SK-N-SH (cell line): ENCODE measurements at regions not wholly inside any gene's neighbourhood (a gene's known extent, or its start where the extent isn't known, plus 50 kb on each side); places are given as distances from the start of the nearest gene placed in this dataset.

Experiments
- CTCF ChIA-PET: fragments of 300-600, 350-600 bp; formaldehyde crosslinking; extraction: SDS; loops from one replicate; lab custom pipeline; 2021; lab: Yijun Ruan, JAX
- POLR2A ChIA-PET: fragments of 350-600 bp; sonication (Branson Sonifier 250); formaldehyde crosslinking; extraction: SDS; loops from one replicate; lab custom pipeline; 2020; ENCODE audit warnings: antibody characterized with exemption, inconsistent platforms; lab: Yijun Ruan, JAX
- DNase-seq: peaks from one replicate; pipeline ENCODE4 v3.0.0; 2012
- H2AFZ ChIP-seq: fragments of 200-600 bp; sonication (generic); 2 replicates; pipeline ENCODE4 v1.8.1; 2016; ENCODE audit warnings: antibody characterized with exemption, mild to moderate bottlenecking, low read depth
- H3F3A ChIP-seq: fragments of 200-600 bp; sonication (generic); replicated peaks from 2 replicates; pipeline ENCODE3; 2016; ENCODE audit warnings: antibody characterized with exemption, mild to moderate bottlenecking; ENCODE audit not compliant: insufficient read depth
- H3K27ac ChIP-seq, 2 experiments: fragments of 200-500 bp in 1 of 2; fragments of 200-600 bp in 1 of 2; sonication (Bioruptor generic) in 1 of 2; sonication (generic), shearing (Covaris generic) in 1 of 2; 2 replicates each; pipeline versions ENCODE4 v1.5.1 to v1.6.1; 2014 to 2016; ENCODE audit warnings: low read depth in 2 of 2, inconsistent platforms in 1 of 2, low read length in 1 of 2, mild to moderate bottlenecking in 1 of 2, mixed read lengths in 1 of 2
- H3K27me3 ChIP-seq: fragments of 200-600 bp; sonication (generic), shearing (Covaris generic); 2 replicates; pipeline ENCODE4 v1.6.1; 2016; ENCODE audit warnings: mixed run types; ENCODE audit not compliant: insufficient read depth
- H3K36me3 ChIP-seq, 2 experiments: fragments of 200-500 bp in 1 of 2; fragments of 200-600 bp in 1 of 2; sonication (Bioruptor generic) in 1 of 2; sonication (generic) in 1 of 2; replicated peaks in 1 of 2; 2 replicates each; pipeline versions ENCODE3 to v1.5.1; 2014 to 2016; ENCODE audit warnings: low read length in 1 of 2, mild to moderate bottlenecking in 1 of 2; ENCODE audit not compliant: insufficient read depth in 2 of 2, control insufficient read depth in 1 of 2
- H3K4me1 ChIP-seq, 2 experiments: fragments of 200-500 bp in 1 of 2; fragments of 200-600 bp in 1 of 2; sonication (Bioruptor generic) in 1 of 2; sonication (generic), shearing (Covaris generic) in 1 of 2; 2 replicates each; pipeline versions ENCODE4 v1.5.1 to v1.6.1; 2014 to 2016; ENCODE audit warnings: low read depth in 1 of 2, low read length in 1 of 2, mixed run types in 1 of 2; ENCODE audit not compliant: insufficient read depth in 2 of 2, control insufficient read depth in 1 of 2
- H3K4me2 ChIP-seq: fragments of 200-600 bp; sonication (generic), shearing (Covaris generic); 2 replicates; pipeline ENCODE4 v1.6.1; 2017; ENCODE audit warnings: mixed run types
- H3K4me3 ChIP-seq, 2 experiments: fragments of 200-500 bp in 1 of 2; fragments of 200-600 bp in 1 of 2; sonication (Bioruptor generic) in 1 of 2; sonication (generic), shearing (Covaris generic) in 1 of 2; 2 replicates each; pipeline versions ENCODE4 v1.5.1 to v1.8.1; 2014 to 2016; ENCODE audit warnings: low read depth in 2 of 2, inconsistent platforms in 1 of 2, low read length in 1 of 2, mild to moderate bottlenecking in 1 of 2, mixed read lengths in 1 of 2, moderate library complexity in 1 of 2
- H3K79me2 ChIP-seq: fragments of 200-600 bp; sonication (generic); 2 replicates; pipeline ENCODE4 v1.8.1; 2017; ENCODE audit warnings: mild to moderate bottlenecking; ENCODE audit not compliant: insufficient read depth
- H3K9ac ChIP-seq: fragments of 200-600 bp; sonication (generic); 2 replicates; pipeline ENCODE4 v1.6.1; 2017; ENCODE audit warnings: mixed run types
- H3K9me2 ChIP-seq: fragments of 200-600 bp; sonication (generic); 2 replicates; pipeline ENCODE4 v1.6.1; 2017; ENCODE audit warnings: mixed run types
- H3K9me3 ChIP-seq: fragments of 200-600 bp; sonication (generic); 2 replicates; pipeline ENCODE4 v1.6.1; 2017; ENCODE audit warnings: mixed run types, mild to moderate bottlenecking, moderate library complexity
- H4K20me1 ChIP-seq: fragments of 200-600 bp; sonication (generic); 2 replicates; pipeline ENCODE4 v1.6.1; 2017; ENCODE audit warnings: mild to moderate bottlenecking, mixed run types; ENCODE audit not compliant: insufficient read depth
- EP300 ChIP-seq, 2 experiments: IDR thresholded peaks; 2 replicates each; pipeline versions ENCODE4 v1.4.0 to v1.6.1; 2012; ENCODE audit warnings: borderline replicate concordance in 1 of 2, low read depth in 1 of 2, low read length in 1 of 2
- EZH2phosphoT487 ChIP-seq: fragments of 200-600 bp; sonication (generic); IDR thresholded peaks from 2 replicates; pipeline ENCODE4 v1.6.1; 2017; ENCODE audit warnings: low read depth, mixed run types, mild to moderate bottlenecking, antibody characterized with exemption, moderate library complexity, borderline replicate concordance
- FOSL2 ChIP-seq: IDR thresholded peaks from 2 replicates; pipeline ENCODE4 v1.4.0; 2012; ENCODE audit warnings: low read depth, mild to moderate bottlenecking, moderate library complexity, borderline replicate concordance
- FOXM1 ChIP-seq: IDR thresholded peaks from 2 replicates; pipeline ENCODE4 v1.4.0; 2012; ENCODE audit warnings: low read depth, mild to moderate bottlenecking
- GATA2 ChIP-seq: sonication (generic); formaldehyde crosslinking; IDR thresholded peaks from 2 replicates; pipeline ENCODE4 v1.5.0; 2020; ENCODE audit warnings: mild to moderate bottlenecking, missing genetic modification reagents
- MAX ChIP-seq: IDR thresholded peaks from 2 replicates; pipeline ENCODE4 v1.4.0; 2012; ENCODE audit warnings: low read depth
- MEF2A ChIP-seq: IDR thresholded peaks from 2 replicates; pipeline ENCODE4 v1.4.0; 2012; ENCODE audit warnings: low read depth, borderline replicate concordance
- RAD21 ChIP-seq: IDR thresholded peaks from 2 replicates; pipeline ENCODE4 v1.6.1; 2012; ENCODE audit warnings: mild to moderate bottlenecking, low read length
- REST ChIP-seq: IDR thresholded peaks from 2 replicates; pipeline ENCODE4 v1.6.1; 2012; ENCODE audit warnings: mild to moderate bottlenecking, low read depth, low read length, moderate library complexity
- RFX5 ChIP-seq: IDR thresholded peaks from 2 replicates; pipeline ENCODE4 v1.6.1; 2012; ENCODE audit warnings: mild to moderate bottlenecking, improper control_type of control experiment, low read length
- SIN3A ChIP-seq: IDR thresholded peaks from 2 replicates; pipeline ENCODE4 v1.6.1; 2012; ENCODE audit warnings: low read depth, mild to moderate bottlenecking, low read length, moderate library complexity, borderline replicate concordance
- SMC3 ChIP-seq: IDR thresholded peaks from 2 replicates; pipeline ENCODE4 v1.6.1; 2012; ENCODE audit warnings: low read depth, low read length, improper control_type of control experiment
- TEAD4 ChIP-seq: IDR thresholded peaks from 2 replicates; pipeline ENCODE4 v1.4.0; 2012; ENCODE audit warnings: mild to moderate bottlenecking, borderline replicate concordance; ENCODE audit not compliant: insufficient read depth
- USF1 ChIP-seq: IDR thresholded peaks from 2 replicates; pipeline ENCODE4 v1.4.0; 2012; ENCODE audit warnings: low read depth, borderline replicate concordance
- USF2 ChIP-seq: fragments of 150-350 bp; IDR thresholded peaks from 2 replicates; pipeline ENCODE4 v1.6.1; 2017; ENCODE audit warnings: antibody characterized with exemption, low read length, low read depth, borderline replicate concordance
- ZBTB33 ChIP-seq: IDR thresholded peaks from 2 replicates; pipeline ENCODE4 v1.4.0; 2012; ENCODE audit warnings: low read depth, borderline replicate concordance

- Histone ChIP-seq H3K36me3 (no peaks in the 10 kb centered on the region), H2AFZ (no peak overlapping the region), H3K4me1 (no peaks in the 10 kb centered on the region), H3K9me3 (no peaks in the 10 kb centered on the region), H3K27ac (no peak overlapping the region), H3K79me2 (no peaks in the 10 kb centered on the region), H3K9ac (no peak overlapping the region), H3K4me2 (no peak overlapping the region), H3K27me3 (no peaks in the 10 kb centered on the region), H3K9me2 (no peaks in the 10 kb centered on the region), H4K20me1 (no peaks in the 10 kb centered on the region), H3K4me3 (no peak overlapping the region), H3F3A (no peaks in the 10 kb centered on the region)
- CTCF ChIA-PET, result no interaction called here
- POLR2A ChIA-PET, result no interaction called here
- DNase-seq, result no peak
- no peak for TF ChIP-seq RAD21
- no peak for TF ChIP-seq USF1
- no peak for TF ChIP-seq GATA2 (CRISPR knock-in tag)
- TF ChIP-seq ZBTB33, result no peak
- TF ChIP-seq MAX, result no peak
- TF ChIP-seq FOSL2, result no peak
- no peak for TF ChIP-seq FOXM1
- no peak for TF ChIP-seq EP300 (IDR thresholded peaks at IDR 0.05; ENCODE audit: borderline replicate concordance in 1 of 2, low read depth in 1 of 2, low read length in 1 of 2)
- no peak for TF ChIP-seq RFX5
- no peak for TF ChIP-seq SMC3
- no peak for TF ChIP-seq USF2
- TF ChIP-seq MEF2A, result no peak
- TF ChIP-seq REST, result no peak
- no peak for TF ChIP-seq TEAD4
- no peak for TF ChIP-seq SIN3A
- no peak for TF ChIP-seq EZH2phosphoT487
Observed at GRCh38 chr13:55573565-55573964, 1567.2 kb upstream of the PRR20A start.
